ENCODE measurements at regions not wholly inside any gene's neighbourhood (a gene's known extent, or its start where the extent isn't known, plus 50 kb on each side); places are given as distances from the start of the nearest gene placed in this dataset.

DNA sequence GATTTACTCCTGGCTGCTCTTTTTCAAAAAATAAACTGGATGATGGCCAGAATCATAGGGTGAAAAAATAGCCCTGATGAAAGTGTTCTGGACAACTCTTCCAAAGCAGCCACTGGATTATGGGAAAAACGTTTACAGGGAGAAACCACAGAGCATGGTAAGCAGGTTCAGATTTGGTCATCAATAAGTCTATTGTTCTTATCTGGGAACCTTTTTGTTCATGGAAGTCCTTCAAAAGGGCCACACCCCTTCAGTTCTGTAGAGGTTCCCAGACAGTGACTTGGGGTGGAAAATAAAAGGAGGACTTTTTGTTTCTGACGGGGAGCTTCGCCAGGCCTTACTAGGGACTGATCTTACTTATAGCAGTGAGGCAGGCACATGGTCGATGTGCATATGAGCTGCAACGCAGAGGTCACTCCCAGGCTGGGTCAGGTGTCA, 117.4 kb upstream of the SLC38A2 start:
- TF ChIP-seq YY1 (IDR thresholded peaks at IDR 0.05; ENCODE audit: insufficient read depth, insufficient read length) (no peak), ZNF274 (IDR thresholded peaks at IDR 0.05; ENCODE audit: low read depth, low read length) (no peak)

All from NT2/D1 (cell line).